HepG2 (cell line): ENCODE measurements at regions not wholly inside any gene's neighbourhood (a gene's known extent, or its start where the extent isn't known, plus 50 kb on each side); places are given as distances from the start of the nearest gene placed in this dataset.

Experiments used
- ATAC-seq: fragments of 200-7000 bp; cut with Tn5 transposase; 3 replicates; pipeline ENCODE4 v1.9.1; 2020; ENCODE audit warnings: mild to moderate bottlenecking, moderate library complexity
- BruUV-seq: library from RNA; stranded (reverse); fragments of 400-500 nt; replicated peaks from 2 replicates; lab custom pipeline; 2021; lab: Mats Ljungman, UMichigan
- CTCF ChIA-PET: fragments of 300-600 bp; formaldehyde crosslinking; extraction: SDS; loops from one replicate; lab custom pipeline; 2021; ENCODE audit warnings: low total read pairs, inconsistent platforms, low intra/inter-chr PET ratio; lab: Yijun Ruan, JAX
- POLR2A ChIA-PET: fragments of 350-600 bp; sonication (Branson Sonifier 250); formaldehyde crosslinking; loops from one replicate; lab custom pipeline; 2020; ENCODE audit warnings: antibody characterized with exemption, inconsistent platforms; lab: Yijun Ruan, JAX
- DNase-seq: peaks from one replicate; pipeline ENCODE4 v3.0.0-alpha.2; 2015; ENCODE audit warnings: low spot score
- FAIRE-seq: peaks from 3 replicates; lab custom pipeline; 2011; peaks lifted over from hg19 to GRCh38; lab: Jason Lieb, UNC
- H2AFZ ChIP-seq: one replicate; pipeline ENCODE4 v1.6.1; 2011; ENCODE audit warnings: low read length, inconsistent platforms
- H3K27ac ChIP-seq: fragments of 300-600 bp; 3 replicates; pipeline ENCODE4 v1.8.0; 2011; ENCODE audit warnings: mixed run types, mild to moderate bottlenecking, mixed read lengths, low read length, inconsistent platforms; ENCODE audit not compliant: insufficient read depth; ENCODE audit errors: extremely low read length
- H3K27me3 ChIP-seq, 2 experiments: fragments of 200-600 bp in 1 of 2; 2 replicates in 1 of 2; 3 replicates in 1 of 2; pipeline versions ENCODE4 v1.6.0 to v1.8.0; 2011; ENCODE audit warnings: low read length in 2 of 2, mild to moderate bottlenecking in 2 of 2, moderate library complexity in 2 of 2, inconsistent platforms in 1 of 2; ENCODE audit not compliant: insufficient read depth in 2 of 2, control insufficient read depth in 1 of 2
- H3K36me3 ChIP-seq, 2 experiments: fragments of 200-600 bp in 1 of 2; replicated peaks in 1 of 2; 2 replicates in 1 of 2; 3 replicates in 1 of 2; pipeline versions ENCODE4 v1.5.1 to v1.8.0; 2011; ENCODE audit warnings: low read length in 2 of 2, inconsistent platforms in 1 of 2; ENCODE audit not compliant: insufficient read depth in 2 of 2, control insufficient read depth in 1 of 2
- H3K4me1 ChIP-seq: 2 replicates; pipeline ENCODE4 v1.5.1; 2012; ENCODE audit warnings: low read length, inconsistent platforms; ENCODE audit not compliant: insufficient read depth
- H3K4me2 ChIP-seq: 2 replicates; pipeline ENCODE4 v1.6.0; 2011; ENCODE audit warnings: low read depth, low read length, inconsistent platforms
- H3K4me3 ChIP-seq, 3 experiments: fragments of 200-600 bp in 1 of 3; sonication (generic), shearing (Covaris generic) in 1 of 3; replicated peaks in 1 of 3; 2 replicates each; pipeline ENCODE4 v1.5.1; 2011 to 2016; ENCODE audit warnings: low read length in 3 of 3, inconsistent platforms in 2 of 3, low read depth in 2 of 3, mild to moderate bottlenecking in 2 of 3, control low read depth in 1 of 3, mixed read lengths in 1 of 3; ENCODE audit not compliant: insufficient read depth in 1 of 3
- H3K79me2 ChIP-seq: one replicate; pipeline ENCODE4 v1.6.1; 2011; ENCODE audit warnings: low read length, inconsistent platforms; ENCODE audit not compliant: insufficient read depth
- H3K9ac ChIP-seq: 2 replicates; pipeline ENCODE4 v1.6.0; 2011; ENCODE audit warnings: mild to moderate bottlenecking, low read depth, low read length, inconsistent platforms; ENCODE audit not compliant: insufficient read depth
- H3K9me3 ChIP-seq: 2 replicates; pipeline ENCODE4 v1.5.1; 2012; ENCODE audit warnings: mild to moderate bottlenecking, low read length
- H4K20me1 ChIP-seq: 2 replicates; pipeline ENCODE4 v1.6.0; 2011; ENCODE audit warnings: inconsistent platforms, mild to moderate bottlenecking, low read length, moderate library complexity; ENCODE audit not compliant: insufficient read depth
- BHLHE40 ChIP-seq: IDR thresholded peaks from 2 replicates; pipeline ENCODE4 v1.6.1; 2011; ENCODE audit warnings: low read length, improper control_type of control experiment
- BRCA1 ChIP-seq: sonication (generic); formaldehyde crosslinking; IDR thresholded peaks from 2 replicates; pipeline ENCODE4 v1.4.0; 2020; ENCODE audit warnings: missing genetic modification reagents
- HDAC6 ChIP-seq: fragments of 200-600 bp; sonication (generic); IDR thresholded peaks from 2 replicates; pipeline ENCODE4 v1.7.0; 2017; ENCODE audit warnings: mild to moderate bottlenecking, antibody characterized with exemption, low read length, low read depth
- KLF15 ChIP-seq: sonication (generic); formaldehyde crosslinking; IDR thresholded peaks from 2 replicates; pipeline ENCODE4 v1.8.1; 2023; ENCODE audit warnings: borderline replicate concordance, mild to moderate bottlenecking, inconsistent platforms, missing genetic modification reagents, mixed read lengths
- NAIF1 ChIP-seq: sonication (generic); formaldehyde crosslinking; IDR thresholded peaks from 2 replicates; pipeline ENCODE4 v1.5.0; 2020; ENCODE audit warnings: mild to moderate bottlenecking, missing genetic modification reagents, borderline replicate concordance
- NR1H2 ChIP-seq: sonication (generic); formaldehyde crosslinking; IDR thresholded peaks from 2 replicates; pipeline ENCODE4 v1.8.1; 2022; ENCODE audit warnings: low read depth, missing genetic modification reagents, borderline replicate concordance
- PHF20 ChIP-seq: sonication (generic); formaldehyde crosslinking; IDR thresholded peaks from 2 replicates; pipeline ENCODE4 v1.5.0; 2020; ENCODE audit warnings: mild to moderate bottlenecking, missing genetic modification reagents
- U2AF2 ChIP-seq: fragments of 200-400 bp; formaldehyde crosslinking; IDR thresholded peaks from 2 replicates; pipeline ENCODE4 v1.6.1; 2017; ENCODE audit warnings: low read depth, mild to moderate bottlenecking, low read length
- YEATS4 ChIP-seq: sonication (generic); formaldehyde crosslinking; IDR thresholded peaks from 2 replicates; pipeline ENCODE4 v1.4.0; 2020; ENCODE audit warnings: missing genetic modification reagents, borderline replicate concordance
- ZFAT ChIP-seq: sonication (generic); formaldehyde crosslinking; conservative IDR thresholded peaks from 2 replicates; pipeline ENCODE4 v1.8.1; 2023; ENCODE audit warnings: missing genetic modification reagents, inconsistent platforms
- ZNF576 ChIP-seq: sonication (generic); formaldehyde crosslinking; IDR thresholded peaks from 2 replicates; pipeline ENCODE4 v1.4.0; 2020; ENCODE audit warnings: mild to moderate bottlenecking, missing genetic modification reagents
- WGBS: methylation state at CpG from one replicate; pipeline ENCODE4 v1.1.6; 2017; ENCODE audit warnings: low lambda C conversion rate; 5-methylcytosine and 5-hydroxymethylcytosine counted together
- in situ Hi-C: cut with HindIII; loops from 2 replicates; pipeline ENCODE4 v1.10.0; 2017; ENCODE audit warnings: low pct_unique_long_range_greater_than_20kb; ENCODE audit not compliant: extremely low pct_ligation_motif_present
- intact Hi-C: fragments of 100-400 bp; cut with micrococcal nuclease; formaldehyde crosslinking; loops from one replicate; pipeline ENCODE4 v1.10.0; 2022; ENCODE audit not compliant: unreplicated experiment

DNA sequence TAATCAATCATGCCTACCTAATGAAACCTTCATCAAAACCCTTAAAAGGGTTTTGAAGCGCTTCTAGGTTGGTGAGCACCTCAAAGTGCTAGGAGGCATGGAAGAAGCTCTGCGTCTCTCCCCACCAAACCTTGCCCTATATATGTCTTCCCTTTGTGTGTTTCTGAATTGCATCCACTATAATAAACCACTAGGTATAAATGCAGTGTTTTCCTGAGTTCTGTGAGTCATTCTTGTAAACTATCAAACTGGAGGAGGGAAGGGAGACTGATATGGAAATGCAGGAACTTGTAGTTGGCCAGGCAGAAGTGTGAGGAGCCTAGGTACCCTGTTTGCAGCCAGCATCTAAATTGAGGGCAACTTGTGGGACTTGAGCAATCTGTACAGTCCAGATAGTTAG is 698.8 kb downstream of the DOK5 start (continued):
- no peak for TF ChIP-seq KLF15 (CRISPR knock-in tag)
- no peak for TF ChIP-seq NR1H2 (CRISPR knock-in tag)
- no peak for TF ChIP-seq ZNF576 (CRISPR knock-in tag)

DNA sequence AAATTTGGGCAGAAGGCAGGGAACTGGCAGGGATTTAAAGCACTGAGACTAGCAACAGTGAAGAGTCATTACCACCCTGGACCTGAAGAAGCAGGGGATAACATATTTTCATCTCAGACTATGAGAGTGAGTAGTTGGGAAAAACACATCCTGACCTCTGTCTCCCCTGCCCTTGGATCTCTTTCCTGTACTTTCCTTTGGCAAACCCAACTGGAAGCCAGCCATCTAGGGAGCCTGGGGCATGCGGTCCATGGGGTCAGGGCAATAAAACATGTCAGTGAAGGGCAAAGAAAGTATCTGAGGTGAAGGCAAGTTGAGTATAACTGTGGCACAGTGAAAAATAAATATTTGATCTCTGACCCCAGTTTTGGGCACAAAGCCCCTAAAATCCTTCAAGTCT is 698.2 kb downstream of the DOK5 start:
- Histone ChIP-seq H3K9me3 (peaks cover 86% of the 10 kb centered on the region), H3K4me1 (no peaks in the 10 kb centered on the region), H3K79me2 (no peaks in the 10 kb centered on the region), H4K20me1 (no peaks in the 10 kb centered on the region), H3K36me3 (no peaks in the 10 kb centered on the region), H3K4me3 (no peak overlapping the region), H3K4me2 (no peak overlapping the region), H3K27me3 (no peaks in the 10 kb centered on the region), H3K27ac (no peak overlapping the region), H3K9ac (no peak overlapping the region), H2AFZ (no peak overlapping the region)
- no peak for ATAC-seq
- no peak for FAIRE-seq
- TF ChIP-seq ZFAT (CRISPR knock-in tag), result no peak
- no peak for TF ChIP-seq PHF20 (CRISPR knock-in tag)
- TF ChIP-seq YEATS4 (CRISPR knock-in tag), result no peak
- TF ChIP-seq BRCA1 (CRISPR knock-in tag), result no peak
- TF ChIP-seq BHLHE40, result no peak
- no peak for TF ChIP-seq HDAC6
- no peak for TF ChIP-seq U2AF2
- no peak for TF ChIP-seq NAIF1 (CRISPR knock-in tag)
- CTCF ChIA-PET, result no interaction called here
- 10% methylated on average over 1 of the region's 1 CpG for WGBS
- no TSS peak for BruUV-seq
- POLR2A ChIA-PET, result no interaction called here
- no peak for DNase-seq
- in situ Hi-C loops (no loop called here), intact Hi-C loops (no loop called here)
